Keratinocyte (primary cell): ENCODE measurements at regions not wholly inside any gene's neighbourhood (a gene's known extent, or its start where the extent isn't known, plus 50 kb on each side); places are given as distances from the start of the nearest gene placed in this dataset.

Experiments used
- DNase-seq: peaks from one replicate; pipeline ENCODE4 v3.0.0-alpha.2; 2011; ENCODE audit warnings: low read depth, missing footprints, low spot score
- FAIRE-seq: peaks from 2 replicates; lab custom pipeline; 2011; peaks lifted over from hg19 to GRCh38; lab: Jason Lieb, UNC
- H2AFZ ChIP-seq: 2 replicates; pipeline ENCODE4 v1.6.0; 2012; ENCODE audit warnings: low read length, control low read depth, inconsistent platforms; ENCODE audit not compliant: control insufficient read depth
- H3K27ac ChIP-seq: 2 replicates; pipeline ENCODE4 v1.5.1; 2011; ENCODE audit warnings: low read length; ENCODE audit not compliant: control insufficient read depth, insufficient read depth
- H3K27me3 ChIP-seq: 3 replicates; pipeline ENCODE4 v1.6.0; 2011; ENCODE audit warnings: low read length; ENCODE audit not compliant: control insufficient read depth, insufficient read depth; ENCODE audit errors: extremely low read depth
- H3K36me3 ChIP-seq, 2 experiments: 2 replicates in 1 of 2; 3 replicates in 1 of 2; pipeline ENCODE4 v1.5.1; 2011; ENCODE audit warnings: low read length in 2 of 2, mild to moderate bottlenecking in 1 of 2; ENCODE audit not compliant: control insufficient read depth in 2 of 2, insufficient read depth in 2 of 2; ENCODE audit errors: extremely low read depth in 1 of 2
- H3K4me1 ChIP-seq: 3 replicates; pipeline ENCODE4 v1.5.1; 2011; ENCODE audit warnings: low read length; ENCODE audit not compliant: control insufficient read depth, insufficient read depth; ENCODE audit errors: extremely low read depth
- H3K4me2 ChIP-seq: 3 replicates; pipeline ENCODE4 v1.6.0; 2011; ENCODE audit warnings: low read depth, low read length; ENCODE audit not compliant: control insufficient read depth, insufficient read depth; ENCODE audit errors: extremely low read depth
- H3K4me3 ChIP-seq, 3 experiments: fragments of 200-600 bp in 1 of 3; sonication (generic) in 1 of 3; 2 replicates in 2 of 3; 3 replicates in 1 of 3; pipeline ENCODE4 v1.5.1; 2011 to 2016; ENCODE audit warnings: low read length in 3 of 3, mild to moderate bottlenecking in 3 of 3, control low read depth in 2 of 3, inconsistent platforms in 1 of 3, low read depth in 1 of 3, mixed read lengths in 1 of 3, mixed run types in 1 of 3, moderate library complexity in 1 of 3; ENCODE audit not compliant: control insufficient read depth in 2 of 3, insufficient read depth in 2 of 3; ENCODE audit errors: extremely low read depth in 1 of 3
- H3K79me2 ChIP-seq: 2 replicates; pipeline ENCODE4 v1.6.0; 2012; ENCODE audit warnings: low read length; ENCODE audit not compliant: control insufficient read depth, insufficient read depth
- H3K9ac ChIP-seq: 3 replicates; pipeline ENCODE4 v1.6.0; 2011; ENCODE audit warnings: low read length; ENCODE audit not compliant: control insufficient read depth, insufficient read depth; ENCODE audit errors: extremely low read depth
- H3K9me1 ChIP-seq: 3 replicates; pipeline ENCODE4 v1.6.0; 2011; ENCODE audit warnings: low read length; ENCODE audit not compliant: control insufficient read depth, insufficient read depth; ENCODE audit errors: extremely low read depth
- H3K9me3 ChIP-seq: 2 replicates; pipeline ENCODE4 v1.5.1; 2012; ENCODE audit warnings: low read depth, low read length; ENCODE audit not compliant: control insufficient read depth
- H4K20me1 ChIP-seq: 3 replicates; pipeline ENCODE4 v1.6.0; 2011; ENCODE audit warnings: low read length; ENCODE audit not compliant: control insufficient read depth, insufficient read depth; ENCODE audit errors: extremely low read depth
- EZH2 ChIP-seq: IDR thresholded peaks from one replicate; pipeline ENCODE4 v1.6.1; 2012; ENCODE audit warnings: inconsistent platforms, mild to moderate bottlenecking, low read length, moderate library complexity
- dilution Hi-C: fragments of 300-500 bp; cut with MboI; formaldehyde crosslinking; loops from one replicate; pipeline ENCODE4 v1.7.0; 2020; ENCODE audit warnings: low sequenced_read_pairs; ENCODE audit not compliant: extremely low pct_ligation_motif_present
- TF ChIP-seq, protein P1 (sequence below), 3 experiments: IDR thresholded peaks in 1 of 3; conservative IDR thresholded peaks in 1 of 3; optimal IDR thresholded peaks in 1 of 3; 2 replicates in 2 of 3; 3 replicates in 1 of 3; pipeline versions ENCODE3 to v1.5.1; 2011; ENCODE audit warnings: low read length in 3 of 3, mild to moderate bottlenecking in 3 of 3, moderate library complexity in 2 of 3, control low read depth in 1 of 3, inconsistent platforms in 1 of 3; ENCODE audit not compliant: insufficient read depth in 2 of 3; ENCODE audit errors: extremely low read depth in 1 of 3

GRCh38 chr18:38752430-38752829 is 1186.8 kb upstream of the CELF4 start:
- H3K4me3 ChIP-seq: no peak overlapping the region
- DNase-seq: no peak
- no peak for FAIRE-seq

DNA sequence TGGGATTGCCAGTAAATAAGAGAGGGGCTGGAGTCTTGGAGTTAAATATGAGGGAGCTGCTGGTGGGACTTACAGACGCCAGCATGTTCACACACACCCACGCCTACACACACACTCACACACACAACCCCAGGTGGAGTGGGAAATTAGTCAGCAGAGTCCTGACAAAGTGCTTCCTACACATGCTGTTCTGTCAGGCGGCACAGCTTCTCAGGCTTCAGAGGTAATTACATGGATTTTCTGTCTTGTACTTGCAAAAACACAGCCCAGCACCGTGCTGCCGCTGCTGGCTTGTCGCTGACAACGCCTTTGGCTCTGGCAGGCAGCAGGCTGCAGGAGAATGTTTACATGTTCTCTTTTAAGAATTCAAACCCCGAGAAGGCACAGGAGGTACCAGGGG is 1186.3 kb upstream of the CELF4 start:
- Histone ChIP-seq H4K20me1 (no peaks in the 10 kb centered on the region), H3K79me2 (no peaks in the 10 kb centered on the region), H3K27ac (peak overlapping the region; percentile 15), H3K4me3 (peak overlapping the region in 2 of 3 experiments; percentile 4 to 21), H3K9me3 (no peaks in the 10 kb centered on the region), H3K9ac (no peak overlapping the region), H3K27me3 (no peaks in the 10 kb centered on the region), H3K4me1 (peaks cover 24% of the 10 kb centered on the region), H3K9me1 (no peaks in the 10 kb centered on the region), H3K36me3 (no peaks in the 10 kb centered on the region), H2AFZ (peak overlapping the region; percentile 72), H3K4me2 (peak overlapping the region; percentile 62)
- TF ChIP-seq, protein P1, sequence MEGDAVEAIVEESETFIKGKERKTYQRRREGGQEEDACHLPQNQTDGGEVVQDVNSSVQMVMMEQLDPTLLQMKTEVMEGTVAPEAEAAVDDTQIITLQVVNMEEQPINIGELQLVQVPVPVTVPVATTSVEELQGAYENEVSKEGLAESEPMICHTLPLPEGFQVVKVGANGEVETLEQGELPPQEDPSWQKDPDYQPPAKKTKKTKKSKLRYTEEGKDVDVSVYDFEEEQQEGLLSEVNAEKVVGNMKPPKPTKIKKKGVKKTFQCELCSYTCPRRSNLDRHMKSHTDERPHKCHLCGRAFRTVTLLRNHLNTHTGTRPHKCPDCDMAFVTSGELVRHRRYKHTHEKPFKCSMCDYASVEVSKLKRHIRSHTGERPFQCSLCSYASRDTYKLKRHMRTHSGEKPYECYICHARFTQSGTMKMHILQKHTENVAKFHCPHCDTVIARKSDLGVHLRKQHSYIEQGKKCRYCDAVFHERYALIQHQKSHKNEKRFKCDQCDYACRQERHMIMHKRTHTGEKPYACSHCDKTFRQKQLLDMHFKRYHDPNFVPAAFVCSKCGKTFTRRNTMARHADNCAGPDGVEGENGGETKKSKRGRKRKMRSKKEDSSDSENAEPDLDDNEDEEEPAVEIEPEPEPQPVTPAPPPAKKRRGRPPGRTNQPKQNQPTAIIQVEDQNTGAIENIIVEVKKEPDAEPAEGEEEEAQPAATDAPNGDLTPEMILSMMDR (optimal IDR thresholded peaks at IDR 0.05 in 1 of 3, IDR thresholded peaks at IDR 0.05 in 1 of 3, conservative IDR thresholded peaks at IDR 0.05 in 1 of 3; ENCODE audit: extremely low read depth in 1 of 3, insufficient read depth in 2 of 3, low read length in 3 of 3): no peak
- TF ChIP-seq EZH2: no peak
- peak; percentile 78 for FAIRE-seq
- no peak for DNase-seq
- dilution Hi-C loops: no loop called here

More at GRCh38 chr18:38752430-38752829, 1186.8 kb upstream of the CELF4 start:
- no peak for TF ChIP-seq EZH2
- TF ChIP-seq, protein P1 (optimal IDR thresholded peaks at IDR 0.05 in 1 of 3, IDR thresholded peaks at IDR 0.05 in 1 of 3, conservative IDR thresholded peaks at IDR 0.05 in 1 of 3; ENCODE audit: extremely low read depth in 1 of 3, insufficient read depth in 2 of 3, low read length in 3 of 3): no peak
- H3K4me1 ChIP-seq: peaks cover 24% of the 10 kb centered on the region
- H3K79me2 ChIP-seq: no peaks in the 10 kb centered on the region
- H3K36me3 ChIP-seq: no peaks in the 10 kb centered on the region
- no peaks in the 10 kb centered on the region for H3K9me1 ChIP-seq
- H2AFZ ChIP-seq: no peak overlapping the region
- no peaks in the 10 kb centered on the region for H3K9me3 ChIP-seq
- dilution Hi-C loops: no loop called here
- H4K20me1 ChIP-seq: no peaks in the 10 kb centered on the region
- H3K27me3 ChIP-seq: no peaks in the 10 kb centered on the region
- H3K9ac ChIP-seq: no peak overlapping the region
- H3K27ac ChIP-seq: no peak overlapping the region
- peak overlapping the region; percentile 62 for H3K4me2 ChIP-seq
